Mesenchymal stem cell (in vitro differentiated cells and primary cell): ENCODE measurements at regions not wholly inside any gene's neighbourhood (a gene's known extent, or its start where the extent isn't known, plus 50 kb on each side); places are given as distances from the start of the nearest gene placed in this dataset.
"Not testable (repeated sequence)": the region's sequence is repeated elsewhere in the genome, so short reads cannot be mapped to it uniquely, and the experiment has no call there.

ENCODE experiments used
- DNase-seq: peaks from one replicate; pipeline ENCODE4 v3.0.0-alpha.2; 2013
- H2AFZ ChIP-seq: one replicate; pipeline ENCODE4 v1.6.1; 2013; ENCODE audit warnings: low read depth, mild to moderate bottlenecking, control low read depth, inconsistent platforms, low read length, moderate library complexity
- H2AK5ac ChIP-seq: 2 replicates; pipeline ENCODE4 v1.6.1; 2013; ENCODE audit warnings: low read length, moderate library complexity, mild to moderate bottlenecking, inconsistent platforms; ENCODE audit not compliant: severe bottlenecking
- H2BK120ac ChIP-seq: one replicate; pipeline ENCODE4 v1.6.1; 2013; ENCODE audit warnings: low read depth, mild to moderate bottlenecking, inconsistent platforms, low read length, moderate library complexity
- H2BK12ac ChIP-seq, 2 experiments: one replicate each; pipeline ENCODE4 v1.6.1; 2013; ENCODE audit warnings: inconsistent platforms in 2 of 2, low read length in 2 of 2, mild to moderate bottlenecking in 2 of 2, moderate library complexity in 2 of 2, control low read depth in 1 of 2
- H2BK15ac ChIP-seq: one replicate; pipeline ENCODE4 v1.6.1; 2013; ENCODE audit warnings: mild to moderate bottlenecking, low read depth, inconsistent platforms; ENCODE audit not compliant: poor library complexity, severe bottlenecking
- H2BK5ac ChIP-seq: 2 replicates; pipeline ENCODE4 v1.6.1; 2013; ENCODE audit warnings: low read depth, mild to moderate bottlenecking, low read length, control low read depth, inconsistent platforms; ENCODE audit not compliant: poor library complexity, severe bottlenecking
- H3K14ac ChIP-seq, 2 experiments: one replicate each; pipeline ENCODE4 v1.6.1; 2013; ENCODE audit warnings: inconsistent platforms in 2 of 2, low read length in 2 of 2, control low read depth in 1 of 2, mild to moderate bottlenecking in 1 of 2, moderate library complexity in 1 of 2
- H3K18ac ChIP-seq, 2 experiments: one replicate each; pipeline ENCODE4 v1.6.1; 2013; ENCODE audit warnings: inconsistent platforms in 2 of 2, low read length in 2 of 2, control low read depth in 1 of 2, low read depth in 1 of 2, mild to moderate bottlenecking in 1 of 2
- H3K23ac ChIP-seq, 2 experiments: one replicate each; pipeline ENCODE4 v1.6.1; 2013; ENCODE audit warnings: inconsistent platforms in 2 of 2, low read length in 2 of 2, mild to moderate bottlenecking in 2 of 2, moderate library complexity in 2 of 2, control low read depth in 1 of 2
- H3K27ac ChIP-seq: 2 replicates; pipeline ENCODE4 v1.5.1; 2013; ENCODE audit warnings: mild to moderate bottlenecking, moderate library complexity, low read length, control low read depth, inconsistent platforms; ENCODE audit not compliant: poor library complexity, severe bottlenecking
- H3K27me3 ChIP-seq, 2 experiments: 2 replicates each; pipeline versions ENCODE4 v1.6.1 to v1.7.0; 2013; ENCODE audit warnings: low read length in 2 of 2, mild to moderate bottlenecking in 2 of 2, moderate library complexity in 2 of 2, control low read depth in 1 of 2, inconsistent platforms in 1 of 2; ENCODE audit not compliant: control insufficient read depth in 1 of 2, insufficient read depth in 1 of 2
- H3K36me3 ChIP-seq, 2 experiments: 2 replicates each; pipeline versions ENCODE4 v1.6.1 to v1.7.0; 2013; ENCODE audit warnings: low read length in 2 of 2, control low read depth in 1 of 2, inconsistent platforms in 1 of 2, low read depth in 1 of 2, mild to moderate bottlenecking in 1 of 2; ENCODE audit not compliant: insufficient read depth in 2 of 2, control insufficient read depth in 1 of 2
- H3K4ac ChIP-seq, 2 experiments: one replicate each; pipeline ENCODE4 v1.6.1; 2013; ENCODE audit warnings: inconsistent platforms in 2 of 2, low read length in 2 of 2, mild to moderate bottlenecking in 2 of 2, moderate library complexity in 2 of 2, control low read depth in 1 of 2, low read depth in 1 of 2
- H3K4me1 ChIP-seq: 2 replicates; pipeline ENCODE4 v1.6.1; 2013; ENCODE audit warnings: low read depth, low read length, control low read depth; ENCODE audit not compliant: control insufficient read depth, insufficient read depth
- H3K4me2 ChIP-seq: 2 replicates; pipeline ENCODE4 v1.6.1; 2013; ENCODE audit warnings: low read length, mild to moderate bottlenecking, inconsistent platforms; ENCODE audit not compliant: poor library complexity, severe bottlenecking
- H3K4me3 ChIP-seq, 2 experiments: 2 replicates each; pipeline versions ENCODE4 v1.5.1 to v1.7.0; 2013; ENCODE audit warnings: low read length in 2 of 2, mild to moderate bottlenecking in 2 of 2, control low read depth in 1 of 2, low read depth in 1 of 2; ENCODE audit not compliant: insufficient read depth in 1 of 2
- H3K79me1 ChIP-seq: replicated peaks from 2 replicates; pipeline ENCODE4 v1.6.1; 2013; ENCODE audit warnings: mild to moderate bottlenecking, control low read depth, low read length, inconsistent platforms; ENCODE audit not compliant: poor library complexity, severe bottlenecking
- H3K9ac ChIP-seq: 2 replicates; pipeline ENCODE4 v1.7.0; 2013; ENCODE audit warnings: mild to moderate bottlenecking, low read length, moderate library complexity
- H3K9me3 ChIP-seq: 2 replicates; pipeline ENCODE4 v1.7.0; 2013; ENCODE audit warnings: mild to moderate bottlenecking, low read length; ENCODE audit not compliant: control insufficient read depth
- H4K8ac ChIP-seq: one replicate; pipeline ENCODE4 v1.6.1; 2013; ENCODE audit warnings: inconsistent platforms, mild to moderate bottlenecking, low read length, moderate library complexity
- H4K91ac ChIP-seq: one replicate; pipeline ENCODE4 v1.6.1; 2013; ENCODE audit warnings: mild to moderate bottlenecking, low read length, inconsistent platforms
- WGBS: methylation state at CpG from one replicate; pipeline ENCODE4 v1.1.7; 2013; ENCODE audit warnings: mixed read lengths; 5-methylcytosine and 5-hydroxymethylcytosine counted together

DNA sequence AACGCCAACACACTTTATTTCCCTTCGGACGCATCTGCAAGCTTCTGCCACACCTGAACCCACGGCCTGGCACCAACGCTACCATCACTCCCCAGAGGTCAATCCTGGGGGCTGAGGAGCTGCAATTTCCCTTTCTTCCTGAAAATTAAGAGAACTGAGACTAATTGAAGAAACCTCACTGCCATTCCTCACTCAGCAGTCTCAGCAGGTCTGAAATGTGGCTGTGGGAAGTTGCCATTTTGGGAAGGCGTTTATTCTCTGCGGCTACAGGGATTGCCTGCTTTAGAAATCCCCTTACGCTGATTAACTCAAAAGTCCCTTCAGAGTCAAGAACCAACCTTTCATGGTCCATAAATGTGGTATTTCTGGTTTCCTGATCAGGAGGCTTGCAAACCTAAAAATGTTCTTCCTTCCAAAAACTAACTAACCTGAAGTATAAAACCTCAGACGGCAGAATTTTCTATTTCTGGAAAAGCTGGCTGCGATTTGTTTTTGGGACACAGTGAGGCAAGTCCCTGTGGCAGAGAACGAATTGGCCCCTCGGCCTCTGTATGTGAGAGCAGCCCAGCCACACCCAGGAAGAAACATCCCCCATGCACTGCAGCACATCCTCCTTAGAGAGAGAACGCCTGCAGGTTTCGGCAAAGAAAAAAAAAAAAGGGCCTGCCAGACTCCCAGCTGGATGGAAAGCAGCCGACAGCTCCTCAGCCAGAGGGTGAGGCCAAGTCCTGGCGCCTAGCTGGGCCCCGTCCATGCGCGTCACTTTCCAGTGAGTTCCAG is 5404.8 kb upstream of the TPTE start:
- DNase-seq: not testable (repeated sequence)
- no CpG with 5 or more reads among the region's 19 CpGs for WGBS

DNA sequence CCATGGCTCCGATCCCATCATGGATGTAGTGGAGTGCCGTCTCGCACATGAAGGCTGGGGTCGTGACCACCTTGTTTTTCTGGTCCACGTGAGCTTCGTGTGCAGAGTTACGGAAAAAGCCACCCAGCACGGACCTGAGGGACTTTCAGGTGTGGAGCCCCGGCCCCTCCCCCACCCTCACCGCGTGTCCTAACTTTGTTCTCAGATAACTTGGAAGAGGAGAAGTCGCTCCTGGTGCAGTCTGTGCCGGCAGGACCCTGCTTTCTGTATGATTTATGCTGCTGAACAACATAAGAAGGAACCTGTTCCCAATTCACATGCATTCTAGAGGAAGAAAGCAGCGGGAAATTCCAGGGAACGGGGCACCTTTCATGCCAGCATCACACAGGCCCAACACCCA is 5404.2 kb upstream of the TPTE start:
- WGBS: no CpG with 5 or more reads among the region's 15 CpGs
- not testable (repeated sequence) for H4K91ac ChIP-seq, H3K4ac ChIP-seq

More for the DNA sequence above, 5404.8 kb upstream of the TPTE start:
- not testable (repeated sequence) for H3K4me3 ChIP-seq, H3K9ac ChIP-seq, H3K27me3 ChIP-seq, H3K14ac ChIP-seq, H3K4ac ChIP-seq, H3K9me3 ChIP-seq, H3K79me1 ChIP-seq, H4K91ac ChIP-seq, H2BK12ac ChIP-seq, H2AFZ ChIP-seq, H2AK5ac ChIP-seq, H3K4me1 ChIP-seq, H3K27ac ChIP-seq, H2BK120ac ChIP-seq, H4K8ac ChIP-seq, H2BK15ac ChIP-seq, H3K18ac ChIP-seq, H3K23ac ChIP-seq, H2BK5ac ChIP-seq, H3K4me2 ChIP-seq, H3K36me3 ChIP-seq

DNA sequence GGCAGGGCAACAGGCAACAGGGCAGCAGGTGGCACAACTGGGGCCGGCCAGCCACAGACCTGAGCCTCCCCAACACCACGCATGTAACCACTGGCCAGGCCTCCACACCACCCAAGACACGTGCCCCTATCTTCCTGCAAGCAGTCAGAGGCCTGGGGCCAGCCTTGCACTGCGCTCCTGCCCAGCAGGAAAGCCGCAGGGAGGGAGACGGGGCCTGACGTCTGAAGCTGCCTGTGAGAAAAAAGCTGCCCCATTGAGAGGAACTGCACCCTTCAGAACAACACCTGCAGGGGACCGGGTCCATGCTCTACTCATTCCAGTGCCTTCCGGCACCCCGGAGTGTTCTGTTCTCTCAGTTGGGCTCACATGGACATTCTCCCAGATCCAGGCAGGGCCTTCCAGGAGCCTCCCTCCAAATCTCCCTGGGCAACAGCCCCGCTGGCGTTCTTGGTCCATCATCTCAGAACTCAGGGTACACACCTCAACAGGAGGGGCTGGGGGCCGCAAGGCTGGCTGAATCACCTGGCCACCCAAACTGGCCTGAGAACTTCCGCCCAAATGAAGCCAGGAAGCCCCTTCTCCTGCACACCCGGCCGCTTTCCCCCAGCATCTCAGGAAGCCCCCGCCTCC is 5403.6 kb upstream of the TPTE start:
- not testable (repeated sequence) for H2BK120ac ChIP-seq, H3K23ac ChIP-seq, H3K4me2 ChIP-seq, H2BK5ac ChIP-seq, H2BK15ac ChIP-seq, H3K4me1 ChIP-seq, H2BK12ac ChIP-seq, H3K4ac ChIP-seq, H3K36me3 ChIP-seq, H3K27me3 ChIP-seq, H2AK5ac ChIP-seq, H3K4me3 ChIP-seq, H3K79me1 ChIP-seq, H2AFZ ChIP-seq, H3K9me3 ChIP-seq, H3K9ac ChIP-seq, H3K18ac ChIP-seq, DNase-seq, H4K91ac ChIP-seq, H4K8ac ChIP-seq, H3K27ac ChIP-seq, H3K14ac ChIP-seq
- no CpG with 5 or more reads among the region's 17 CpGs for WGBS

More for the DNA sequence above, 5404.2 kb upstream of the TPTE start:
- H2AK5ac ChIP-seq, H2BK15ac ChIP-seq, H3K4me3 ChIP-seq, H4K8ac ChIP-seq, H3K27me3 ChIP-seq, H2BK120ac ChIP-seq, H3K79me1 ChIP-seq, H3K4me2 ChIP-seq, H2BK5ac ChIP-seq, H3K23ac ChIP-seq, H3K14ac ChIP-seq, H3K9ac ChIP-seq, H3K4me1 ChIP-seq, H2AFZ ChIP-seq, H3K36me3 ChIP-seq, H3K18ac ChIP-seq, H3K27ac ChIP-seq, H2BK12ac ChIP-seq, H3K9me3 ChIP-seq, DNase-seq: not testable (repeated sequence)

DNA sequence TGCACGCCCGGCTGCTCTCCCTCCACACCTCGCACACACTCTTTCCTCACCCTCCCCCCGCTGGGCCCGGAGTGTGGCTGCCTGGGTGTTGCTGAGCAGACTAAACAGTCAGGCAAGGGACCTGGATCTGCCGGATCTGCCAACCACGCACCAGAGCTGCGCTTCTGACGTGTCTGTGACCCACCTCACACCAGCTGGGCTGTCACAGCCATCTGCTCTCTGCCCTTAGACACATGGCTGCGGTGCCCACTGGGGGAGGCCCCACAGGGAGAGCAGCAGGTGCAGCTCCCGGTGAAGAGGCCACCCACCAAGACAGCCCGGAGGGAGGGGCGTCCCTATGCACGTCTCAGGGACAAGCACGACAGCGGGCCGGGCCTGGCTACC is 5403.1 kb upstream of the TPTE start:
- H3K9me3 ChIP-seq, H3K27me3 ChIP-seq, H3K36me3 ChIP-seq, H3K27ac ChIP-seq, H3K79me1 ChIP-seq, H4K8ac ChIP-seq, H2AK5ac ChIP-seq, H2BK12ac ChIP-seq, H3K23ac ChIP-seq, H2BK5ac ChIP-seq, H3K18ac ChIP-seq, H2BK120ac ChIP-seq, H3K4ac ChIP-seq, DNase-seq, H3K9ac ChIP-seq, H2AFZ ChIP-seq, H2BK15ac ChIP-seq, H4K91ac ChIP-seq, H3K4me1 ChIP-seq, H3K4me3 ChIP-seq, H3K4me2 ChIP-seq, H3K14ac ChIP-seq: not testable (repeated sequence)
- no CpG with 5 or more reads among the region's 17 CpGs for WGBS
